OCI-LY3 (cell line): ENCODE measurements at regions not wholly inside any gene's neighbourhood (a gene's known extent, or its start where the extent isn't known, plus 50 kb on each side); places are given as distances from the start of the nearest gene placed in this dataset.
A peak's percentile ranks its signal among the peaks of the same experiment; 100 is the strongest.

Experiments used
- H2AFZ ChIP-seq: fragments of 200-600, 300-600 bp; shearing (Covaris generic); 2 replicates; pipeline ENCODE4 v1.6.0; 2014; ENCODE audit warnings: antibody characterized with exemption, low read depth, low read length
- H3K27ac ChIP-seq: fragments of 200-600, 300-600 bp; sonication (generic); 2 replicates; pipeline ENCODE4 v1.5.1; 2014; ENCODE audit warnings: mild to moderate bottlenecking, low read length, moderate library complexity, mixed read lengths
- H3K27me3 ChIP-seq: fragments of 200-600, 300-600 bp; sonication (generic); 2 replicates; pipeline ENCODE4 v1.6.1; 2014; ENCODE audit warnings: low read depth, low read length, mixed read lengths
- H3K36me3 ChIP-seq: fragments of 200-600, 300-600 bp; sonication (generic); replicated peaks from 2 replicates; pipeline ENCODE3; 2014; ENCODE audit warnings: low read depth, low read length, mixed read lengths
- H3K4me1 ChIP-seq: fragments of 300-600, 200-600 bp; sonication (generic); 2 replicates; pipeline ENCODE4 v1.6.1; 2014; ENCODE audit warnings: low read length, mixed read lengths
- H3K4me2 ChIP-seq: fragments of 200-600, 300-600 bp; sonication (generic); 2 replicates; pipeline ENCODE4 v1.6.1; 2014; ENCODE audit warnings: low read length, mixed read lengths
- H3K4me3 ChIP-seq: fragments of 300-600, 200-600 bp; sonication (generic); 2 replicates; pipeline ENCODE4 v1.5.1; 2014; ENCODE audit warnings: antibody characterized with exemption, mild to moderate bottlenecking, low read length, moderate library complexity
- H3K79me2 ChIP-seq: fragments of 300-600, 200-600 bp; shearing (Covaris generic); 2 replicates; pipeline ENCODE4 v1.6.1; 2014; ENCODE audit warnings: mild to moderate bottlenecking, low read length, mixed read lengths
- H3K9ac ChIP-seq: fragments of 300-600, 200-600 bp; shearing (Covaris generic); 2 replicates; pipeline ENCODE4 v1.6.0; 2014; ENCODE audit warnings: mild to moderate bottlenecking, low read length, moderate library complexity
- H3K9me3 ChIP-seq: fragments of 200-600, 300-600 bp; shearing (Covaris generic); 2 replicates; pipeline ENCODE4 v1.6.1; 2014; ENCODE audit warnings: low read length, mixed read lengths; ENCODE audit not compliant: insufficient read depth
- H4K20me1 ChIP-seq: fragments of 200-600, 300-600 bp; sonication (generic); 2 replicates; pipeline ENCODE4 v1.6.1; 2016; ENCODE audit warnings: low read length, mixed read lengths; ENCODE audit not compliant: insufficient read depth
- EZH2phosphoT487 ChIP-seq: fragments of 200-600 bp; shearing (Covaris generic); IDR thresholded peaks from 2 replicates; pipeline ENCODE4 v1.6.1; 2018; ENCODE audit warnings: antibody characterized with exemption, mixed run types, low read depth
- TF ChIP-seq, protein P1 (sequence below): fragments of 200-600, 300-600 bp; sonication (generic); IDR thresholded peaks from 2 replicates; pipeline ENCODE4 v1.5.1; 2014; ENCODE audit warnings: antibody characterized with exemption, low read length, low read depth

DNA sequence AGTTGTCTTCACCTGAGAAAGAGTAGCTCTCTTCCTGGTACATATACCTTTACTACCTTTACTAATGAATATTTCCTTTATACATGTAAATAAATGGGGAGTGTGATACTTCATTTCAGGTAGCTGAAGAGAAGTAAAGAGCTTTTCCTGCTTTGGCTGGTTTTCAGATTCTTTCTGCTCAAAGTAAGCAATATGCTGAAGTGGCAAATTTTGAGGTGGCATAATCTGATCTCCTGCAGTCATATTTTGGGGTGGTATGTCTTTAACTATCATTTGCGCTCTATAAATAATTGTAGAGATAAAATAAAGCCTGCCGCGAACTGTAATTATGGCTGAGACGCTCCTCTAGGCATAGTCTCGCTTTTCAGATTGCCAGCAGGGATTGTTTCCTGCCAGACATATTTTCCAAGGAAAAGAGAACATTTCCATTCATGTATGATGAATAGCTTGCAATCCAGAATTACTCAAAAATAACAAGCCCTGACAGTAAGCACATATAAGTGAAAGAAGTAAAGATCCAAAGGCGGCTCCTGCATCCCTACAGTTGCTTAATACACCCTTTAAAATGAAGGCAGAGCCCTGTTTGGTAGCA lies 200.7 kb downstream of the C12orf50 start:
- H3K4me2 ChIP-seq, result no peak overlapping the region
- H3K4me1 ChIP-seq, result peaks cover 31% of the 10 kb centered on the region
- no peaks in the 10 kb centered on the region for H3K79me2 ChIP-seq
- no peaks in the 10 kb centered on the region for H3K27me3 ChIP-seq
- no peaks in the 10 kb centered on the region for H4K20me1 ChIP-seq
- H3K27ac ChIP-seq, result no peak overlapping the region
- TF ChIP-seq, protein P1, sequence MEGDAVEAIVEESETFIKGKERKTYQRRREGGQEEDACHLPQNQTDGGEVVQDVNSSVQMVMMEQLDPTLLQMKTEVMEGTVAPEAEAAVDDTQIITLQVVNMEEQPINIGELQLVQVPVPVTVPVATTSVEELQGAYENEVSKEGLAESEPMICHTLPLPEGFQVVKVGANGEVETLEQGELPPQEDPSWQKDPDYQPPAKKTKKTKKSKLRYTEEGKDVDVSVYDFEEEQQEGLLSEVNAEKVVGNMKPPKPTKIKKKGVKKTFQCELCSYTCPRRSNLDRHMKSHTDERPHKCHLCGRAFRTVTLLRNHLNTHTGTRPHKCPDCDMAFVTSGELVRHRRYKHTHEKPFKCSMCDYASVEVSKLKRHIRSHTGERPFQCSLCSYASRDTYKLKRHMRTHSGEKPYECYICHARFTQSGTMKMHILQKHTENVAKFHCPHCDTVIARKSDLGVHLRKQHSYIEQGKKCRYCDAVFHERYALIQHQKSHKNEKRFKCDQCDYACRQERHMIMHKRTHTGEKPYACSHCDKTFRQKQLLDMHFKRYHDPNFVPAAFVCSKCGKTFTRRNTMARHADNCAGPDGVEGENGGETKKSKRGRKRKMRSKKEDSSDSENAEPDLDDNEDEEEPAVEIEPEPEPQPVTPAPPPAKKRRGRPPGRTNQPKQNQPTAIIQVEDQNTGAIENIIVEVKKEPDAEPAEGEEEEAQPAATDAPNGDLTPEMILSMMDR, result no peak
- TF ChIP-seq EZH2phosphoT487, result no peak
- H3K9me3 ChIP-seq, result no peaks in the 10 kb centered on the region
- H3K4me3 ChIP-seq, result no peak overlapping the region
- H3K36me3 ChIP-seq, result no peaks in the 10 kb centered on the region
- H3K9ac ChIP-seq, result no peak overlapping the region
- H2AFZ ChIP-seq, result no peak overlapping the region

DNA sequence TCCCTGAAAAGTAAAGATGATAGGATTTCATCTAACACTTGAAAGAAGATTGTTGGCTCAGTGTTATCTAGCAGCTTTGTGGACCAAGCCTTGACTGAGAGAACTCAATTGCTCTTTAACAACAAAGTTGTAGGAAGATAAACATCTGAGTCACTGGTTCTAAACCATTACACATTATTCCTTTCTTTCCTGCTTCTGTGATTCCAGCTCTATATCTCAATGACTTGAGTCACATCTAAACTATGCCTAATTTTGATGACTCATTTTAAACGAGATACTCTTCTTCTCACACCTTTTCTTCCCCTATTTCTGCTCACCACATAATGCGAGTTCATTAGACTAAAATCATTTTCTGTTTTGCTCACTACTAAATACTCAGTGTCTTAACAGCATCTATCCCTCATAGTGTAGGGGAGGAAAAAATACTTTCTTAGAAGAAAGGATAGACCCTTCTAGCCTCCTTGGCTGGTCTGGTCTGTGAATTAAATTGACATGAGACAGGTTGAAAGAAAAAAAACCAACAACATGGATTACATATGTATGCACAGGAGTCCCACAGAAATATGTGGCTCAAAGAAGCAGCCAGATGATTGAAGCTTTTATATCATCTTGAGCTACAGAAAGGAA lies 201.4 kb downstream of the C12orf50 start:
- Histone ChIP-seq H3K4me2 (peak overlapping the region; percentile 21), H3K36me3 (no peaks in the 10 kb centered on the region), H3K9ac (no peak overlapping the region), H3K79me2 (no peaks in the 10 kb centered on the region), H3K27me3 (no peaks in the 10 kb centered on the region), H3K4me1 (peaks cover 31% of the 10 kb centered on the region), H2AFZ (no peak overlapping the region), H4K20me1 (no peaks in the 10 kb centered on the region), H3K27ac (no peak overlapping the region), H3K4me3 (no peak overlapping the region), H3K9me3 (no peaks in the 10 kb centered on the region)
- TF ChIP-seq, protein P1, result no peak
- no peak for TF ChIP-seq EZH2phosphoT487

DNA sequence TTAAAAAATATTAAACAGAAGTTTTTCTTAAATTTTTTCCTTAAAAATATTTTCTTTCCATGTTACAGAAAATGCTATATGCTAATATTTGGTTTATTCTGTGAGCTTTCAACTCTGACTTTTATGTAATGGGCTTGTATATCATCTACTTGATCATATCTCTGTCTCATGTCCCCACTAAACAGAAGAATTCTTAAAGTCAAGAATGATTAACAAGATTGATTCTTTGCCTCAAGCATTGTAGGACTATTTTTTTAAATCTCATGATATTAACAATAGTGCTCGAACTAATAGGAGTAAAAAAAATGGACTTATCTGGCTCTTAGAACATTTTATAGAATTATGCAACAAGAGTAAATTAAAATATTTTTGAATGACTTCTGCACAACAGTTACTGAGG lies 206.3 kb downstream of the C12orf50 start:
- no peaks in the 10 kb centered on the region for H3K36me3 ChIP-seq
- no peaks in the 10 kb centered on the region for H4K20me1 ChIP-seq
- H3K27ac ChIP-seq, result no peak overlapping the region
- no peak for TF ChIP-seq EZH2phosphoT487
- TF ChIP-seq, protein P1, result no peak
- no peak overlapping the region for H2AFZ ChIP-seq
- no peaks in the 10 kb centered on the region for H3K9me3 ChIP-seq
- no peak overlapping the region for H3K4me3 ChIP-seq
- no peak overlapping the region for H3K4me2 ChIP-seq
- H3K9ac ChIP-seq, result no peak overlapping the region
- peaks cover 26% of the 10 kb centered on the region for H3K4me1 ChIP-seq
- no peaks in the 10 kb centered on the region for H3K27me3 ChIP-seq
- H3K79me2 ChIP-seq, result no peaks in the 10 kb centered on the region

GRCh38 chr12:87820524-87821202 lies 208.5 kb downstream of the C12orf50 start:
- no peaks in the 10 kb centered on the region for H3K27me3 ChIP-seq
- H3K4me3 ChIP-seq, result no peak overlapping the region
- no peak overlapping the region for H3K9ac ChIP-seq
- TF ChIP-seq, protein P1, result no peak
- no peak for TF ChIP-seq EZH2phosphoT487
- H3K9me3 ChIP-seq, result no peaks in the 10 kb centered on the region
- H3K4me2 ChIP-seq, result no peak overlapping the region
- peaks cover 17% of the 10 kb centered on the region for H3K4me1 ChIP-seq
- no peaks in the 10 kb centered on the region for H4K20me1 ChIP-seq
- H2AFZ ChIP-seq, result no peak overlapping the region
- no peaks in the 10 kb centered on the region for H3K36me3 ChIP-seq
- no peak overlapping the region for H3K27ac ChIP-seq
- H3K79me2 ChIP-seq, result no peaks in the 10 kb centered on the region
